A549 (cell line): ENCODE measurements at regions not wholly inside any gene's neighbourhood (a gene's known extent, or its start where the extent isn't known, plus 50 kb on each side); places are given as distances from the start of the nearest gene placed in this dataset.
A peak's percentile ranks its signal among the peaks of the same experiment; 100 is the strongest.

Source experiments
- ATAC-seq, 2 experiments: fragments of 200-7000 bp in 1 of 2; fragments of >200 bp in 1 of 2; cut with Nextera tagmentation in 1 of 2; cut with Tn5 transposase in 1 of 2; 3 replicates each; pipeline versions ENCODE4 v1.8.0 to v1.9.1; 2018 to 2020; ENCODE audit warnings: mild to moderate bottlenecking in 1 of 2, moderate library complexity in 1 of 2
- CTCF ChIA-PET: fragments of 300-600 bp; sonication (Branson Sonifier 250); formaldehyde crosslinking; extraction: SDS; loops from one replicate; lab custom pipeline; 2021; ENCODE audit warnings: antibody characterized with exemption, inconsistent platforms; lab: Yijun Ruan, JAX
- POLR2A ChIA-PET: fragments of 350-600 bp; formaldehyde crosslinking; extraction: SDS; loops from one replicate; lab custom pipeline; 2021; ENCODE audit warnings: antibody characterized with exemption, inconsistent platforms; lab: Yijun Ruan, JAX
- DNase-seq, 2 experiments: peaks; one replicate each; pipeline versions ENCODE4 v3.0.0 to v3.0.0-alpha.2; 2011 to 2016; ENCODE audit warnings: low read depth in 1 of 2, low spot score in 1 of 2
- FAIRE-seq: peaks from 2 replicates; lab custom pipeline; 2011; peaks lifted over from hg19 to GRCh38; lab: Jason Lieb, UNC
- H3K27ac ChIP-seq, 2 experiments: fragments of >200 bp; sonication (Bioruptor Twin); formaldehyde crosslinking; 3 replicates each; pipeline ENCODE4 v1.5.1; 2016 to 2017
- H3K4me1 ChIP-seq: fragments of >200 bp; sonication (Bioruptor Twin); formaldehyde crosslinking; 3 replicates; pipeline ENCODE4 v1.6.1; 2016
- H3K4me2 ChIP-seq: fragments of >200 bp; sonication (Bioruptor Twin); formaldehyde crosslinking; 3 replicates; pipeline ENCODE4 v1.6.1; 2016
- H3K4me3 ChIP-seq: fragments of >200 bp; sonication (Bioruptor Twin); formaldehyde crosslinking; 3 replicates; pipeline ENCODE4 v1.5.1; 2016
- H3K9me3 ChIP-seq: fragments of >200 bp; sonication (Bioruptor Twin); formaldehyde crosslinking; 3 replicates; pipeline ENCODE4 v1.6.1; 2016
- CBX8 ChIP-seq: fragments of 200-600 bp; sonication (generic); IDR thresholded peaks from 2 replicates; pipeline ENCODE4 v1.6.1; 2016
- CEBPB ChIP-seq, 2 experiments: fragments of >200 bp in 1 of 2; sonication (Bioruptor Twin) in 1 of 2; formaldehyde crosslinking in 1 of 2; IDR thresholded peaks; 2 replicates each; pipeline ENCODE4 v1.6.1; 2012 to 2016
- EHF ChIP-seq: fragments of 250-450 bp; sonication (Bioruptor Pico); IDR thresholded peaks from 2 replicates; pipeline ENCODE4 v1.5.0; 2020; ENCODE audit warnings: mild to moderate bottlenecking
- EHMT2 ChIP-seq: fragments of 200-600 bp; sonication (generic); IDR thresholded peaks from 2 replicates; pipeline ENCODE4 v1.6.1; 2016; ENCODE audit warnings: antibody characterized with exemption, low read depth, mild to moderate bottlenecking, moderate library complexity
- FOSB ChIP-seq: fragments of 250-450 bp; sonication (Bioruptor Pico); IDR thresholded peaks from 2 replicates; pipeline ENCODE4 v1.5.0; 2020; ENCODE audit warnings: mild to moderate bottlenecking, moderate library complexity
- GATA3 ChIP-seq: IDR thresholded peaks from 2 replicates; pipeline ENCODE4 v1.6.1; 2012; ENCODE audit warnings: borderline replicate concordance
- HDAC2 ChIP-seq: fragments of 200-600 bp; sonication (generic); IDR thresholded peaks from 2 replicates; pipeline ENCODE4 v1.6.1; 2016
- HOXA7 ChIP-seq: fragments of 250-450 bp; sonication (Bioruptor Pico); IDR thresholded peaks from 2 replicates; pipeline ENCODE4 v1.5.0; 2020; ENCODE audit warnings: mild to moderate bottlenecking, moderate library complexity
- HOXB5 ChIP-seq: fragments of 250-450 bp; sonication (Bioruptor Pico); IDR thresholded peaks from 2 replicates; pipeline ENCODE4 v1.5.0; 2020; ENCODE audit warnings: mild to moderate bottlenecking, moderate library complexity
- JUN ChIP-seq, 2 experiments: fragments of >200 bp; sonication (Bioruptor Twin); formaldehyde crosslinking; IDR thresholded peaks; 2 replicates in 1 of 2; 3 replicates in 1 of 2; pipeline ENCODE4 v1.6.1; 2016 to 2017
- KDM5A ChIP-seq: fragments of 200-600 bp; sonication (generic); IDR thresholded peaks from 2 replicates; pipeline ENCODE4 v1.6.1; 2016; ENCODE audit warnings: antibody characterized with exemption, mild to moderate bottlenecking
- MAFK ChIP-seq: fragments of 450-650 bp; IDR thresholded peaks from 2 replicates; pipeline ENCODE4 v1.6.1; 2014; ENCODE audit not compliant: partially characterized antibody
- MAZ ChIP-seq: fragments of 150-350 bp; IDR thresholded peaks from 2 replicates; pipeline ENCODE4 v1.6.1; 2014; ENCODE audit warnings: antibody characterized with exemption, low read depth, low read length, borderline replicate concordance
- PHF8 ChIP-seq: fragments of 200-600 bp; sonication (generic); IDR thresholded peaks from 2 replicates; pipeline ENCODE4 v1.6.1; 2016; ENCODE audit warnings: low read depth, mild to moderate bottlenecking, antibody characterized with exemption, moderate library complexity, borderline replicate concordance
- RAD21 ChIP-seq, 2 experiments: fragments of >200 bp in 1 of 2; sonication (Bioruptor Twin) in 1 of 2; formaldehyde crosslinking in 1 of 2; IDR thresholded peaks in 1 of 2; conservative IDR thresholded peaks in 1 of 2; 2 replicates in 1 of 2; 3 replicates in 1 of 2; pipeline ENCODE4 v1.6.1; 2012 to 2018; ENCODE audit warnings: inconsistent platforms in 1 of 2
- RCOR1 ChIP-seq: fragments of 150-350 bp; IDR thresholded peaks from 2 replicates; pipeline ENCODE4 v1.6.1; 2014; ENCODE audit warnings: antibody characterized with exemption, low read length, low read depth
- SMC3 ChIP-seq: fragments of >200 bp; sonication (Bioruptor Twin); formaldehyde crosslinking; IDR thresholded peaks from 3 replicates; pipeline ENCODE4 v1.6.1; 2018; ENCODE audit warnings: inconsistent platforms
- SREBF2 ChIP-seq: fragments of 450-650 bp; IDR thresholded peaks from 2 replicates; pipeline ENCODE4 v1.6.1; 2014; ENCODE audit warnings: mild to moderate bottlenecking, moderate library complexity
- TFCP2L1 ChIP-seq: fragments of 250-450 bp; sonication (Bioruptor Pico); IDR thresholded peaks from 2 replicates; pipeline ENCODE4 v1.5.0; 2021; ENCODE audit warnings: mild to moderate bottlenecking
- ZNF302 ChIP-seq: fragments of 250-450 bp; sonication (Bioruptor Pico); IDR thresholded peaks from 2 replicates; pipeline ENCODE4 v1.9.0; 2021; ENCODE audit warnings: inconsistent platforms, mild to moderate bottlenecking, moderate library complexity
- WGBS: methylation state at CpG from one replicate; pipeline ENCODE4 v1.1.6; 2017; ENCODE audit errors: missing lambda C conversion rate; 5-methylcytosine and 5-hydroxymethylcytosine counted together
- TF ChIP-seq, protein P1 (sequence below): fragments of >200 bp; sonication (Bioruptor Twin); formaldehyde crosslinking; IDR thresholded peaks from 3 replicates; pipeline ENCODE4 v1.5.1; 2016
- TF ChIP-seq, protein P2 (sequence below): IDR thresholded peaks from 2 replicates; pipeline ENCODE4 v1.6.1; 2012; ENCODE audit warnings: low read depth, borderline replicate concordance

DNA sequence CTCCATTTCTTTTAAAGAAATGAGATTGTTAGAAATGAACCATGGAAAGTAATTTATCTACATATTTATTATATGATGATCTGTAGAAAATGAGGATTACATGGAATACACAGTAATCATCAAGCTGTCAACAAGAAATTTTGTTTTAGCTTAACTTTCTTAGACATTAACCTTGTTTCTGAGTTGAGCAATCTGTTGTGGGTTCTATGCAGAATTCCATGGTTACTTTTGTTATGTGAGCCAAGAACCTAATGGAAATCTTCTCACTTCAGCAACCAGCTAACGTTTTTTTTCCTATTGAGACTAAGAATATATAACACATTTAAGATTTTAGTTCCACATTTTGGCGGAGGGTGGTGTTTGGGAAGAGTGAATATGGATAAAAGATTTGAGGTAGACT is 136.1 kb upstream of the SLC4A4 start (continued):
- no peak for TF ChIP-seq RAD21 (conservative IDR thresholded peaks at IDR 0.05 in 1 of 2, IDR thresholded peaks at IDR 0.05 in 1 of 2)

DNA sequence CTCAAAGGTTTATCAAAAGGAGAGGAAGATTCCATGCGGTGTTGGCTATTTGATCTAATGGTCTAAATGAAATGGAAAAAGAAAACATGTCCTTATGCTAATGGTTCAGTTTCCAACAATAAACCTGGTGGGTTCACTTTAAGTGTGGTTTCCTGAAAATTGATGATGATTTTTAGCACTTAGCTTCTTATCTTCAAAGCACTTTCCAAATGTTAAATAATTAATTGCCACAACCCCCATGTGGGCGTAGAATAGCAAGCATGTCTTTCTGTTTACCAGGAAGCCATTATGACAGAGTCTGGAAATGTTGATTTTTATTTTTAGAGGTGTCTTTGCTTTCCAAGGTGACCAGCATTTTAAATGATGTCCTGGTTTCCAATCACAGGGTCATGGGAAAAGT is 134.8 kb upstream of the SLC4A4 start:
- H3K4me3 ChIP-seq = no peak overlapping the region
- ChIA-PET CTCF (no interaction called here), POLR2A (no interaction called here)
- peaks cover 4% of the 10 kb centered on the region; the same call in 1 of the 3 replicates for H3K4me1 ChIP-seq
- H3K4me2 ChIP-seq = no peak overlapping the region
- no peaks in the 10 kb centered on the region for H3K9me3 ChIP-seq
- TF ChIP-seq EHMT2 (no peak), HOXA7 (CRISPR knock-in tag) (no peak), SREBF2 (no peak), TFCP2L1 (CRISPR knock-in tag) (no peak), ZNF302 (CRISPR knock-in tag) (no peak)
- H3K27ac ChIP-seq = no peak overlapping the region
- WGBS = 86% methylated on average over 2 of the region's 2 CpGs
- DNase-seq (no peak), ATAC-seq (no peak), FAIRE-seq (no peak)

DNA sequence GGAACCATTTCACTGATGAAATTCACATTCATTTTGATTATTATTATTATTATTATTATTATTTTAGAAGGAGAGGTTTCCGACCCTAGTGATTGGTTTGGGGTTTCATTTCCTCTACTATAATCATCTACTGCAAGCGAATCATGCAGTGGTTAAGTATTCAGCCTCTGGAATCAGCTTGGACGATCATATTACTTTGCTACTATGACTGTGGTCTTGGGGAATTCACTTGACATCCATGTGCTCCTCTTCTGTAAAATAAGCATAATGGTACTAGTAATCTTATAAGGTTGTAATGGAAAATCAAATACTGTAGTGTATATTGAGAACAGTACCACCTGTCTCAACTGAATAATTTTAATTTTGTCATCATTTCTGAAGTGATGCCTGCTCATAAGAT is 132.1 kb upstream of the SLC4A4 start:
- no peak for TF ChIP-seq GATA3
- TF ChIP-seq, protein P1, sequence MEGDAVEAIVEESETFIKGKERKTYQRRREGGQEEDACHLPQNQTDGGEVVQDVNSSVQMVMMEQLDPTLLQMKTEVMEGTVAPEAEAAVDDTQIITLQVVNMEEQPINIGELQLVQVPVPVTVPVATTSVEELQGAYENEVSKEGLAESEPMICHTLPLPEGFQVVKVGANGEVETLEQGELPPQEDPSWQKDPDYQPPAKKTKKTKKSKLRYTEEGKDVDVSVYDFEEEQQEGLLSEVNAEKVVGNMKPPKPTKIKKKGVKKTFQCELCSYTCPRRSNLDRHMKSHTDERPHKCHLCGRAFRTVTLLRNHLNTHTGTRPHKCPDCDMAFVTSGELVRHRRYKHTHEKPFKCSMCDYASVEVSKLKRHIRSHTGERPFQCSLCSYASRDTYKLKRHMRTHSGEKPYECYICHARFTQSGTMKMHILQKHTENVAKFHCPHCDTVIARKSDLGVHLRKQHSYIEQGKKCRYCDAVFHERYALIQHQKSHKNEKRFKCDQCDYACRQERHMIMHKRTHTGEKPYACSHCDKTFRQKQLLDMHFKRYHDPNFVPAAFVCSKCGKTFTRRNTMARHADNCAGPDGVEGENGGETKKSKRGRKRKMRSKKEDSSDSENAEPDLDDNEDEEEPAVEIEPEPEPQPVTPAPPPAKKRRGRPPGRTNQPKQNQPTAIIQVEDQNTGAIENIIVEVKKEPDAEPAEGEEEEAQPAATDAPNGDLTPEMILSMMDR = no peak
- no peak for TF ChIP-seq MAZ
- no peak for TF ChIP-seq CBX8
- no peak for TF ChIP-seq SMC3
- no peak for TF ChIP-seq RCOR1
- TF ChIP-seq KDM5A = no peak
- no peak for TF ChIP-seq FOSB (CRISPR knock-in tag)
- TF ChIP-seq HDAC2 = no peak
- TF ChIP-seq, protein P2, sequence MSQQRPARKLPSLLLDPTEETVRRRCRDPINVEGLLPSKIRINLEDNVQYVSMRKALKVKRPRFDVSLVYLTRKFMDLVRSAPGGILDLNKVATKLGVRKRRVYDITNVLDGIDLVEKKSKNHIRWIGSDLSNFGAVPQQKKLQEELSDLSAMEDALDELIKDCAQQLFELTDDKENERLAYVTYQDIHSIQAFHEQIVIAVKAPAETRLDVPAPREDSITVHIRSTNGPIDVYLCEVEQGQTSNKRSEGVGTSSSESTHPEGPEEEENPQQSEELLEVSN = no peak
- TF ChIP-seq JUN (IDR thresholded peaks at IDR 0.05) = no peak
- TF ChIP-seq HOXB5 (CRISPR knock-in tag) = no peak
- TF ChIP-seq MAFK = no peak
- no peak for TF ChIP-seq EHF (CRISPR knock-in tag)
- DNase-seq (no peak), ATAC-seq (no peak), FAIRE-seq (no peak)
- ChIA-PET POLR2A (no interaction called here), CTCF (no interaction called here)
- Histone ChIP-seq H3K4me3 (no peak overlapping the region), H3K9me3 (no peaks in the 10 kb centered on the region), H3K4me1 (peaks cover 9% of the 10 kb centered on the region; the same call in 1 of the 3 replicates), H3K27ac (no peak overlapping the region), H3K4me2 (no peak overlapping the region)
- 83% methylated on average over 3 of the region's 3 CpGs for WGBS

DNA sequence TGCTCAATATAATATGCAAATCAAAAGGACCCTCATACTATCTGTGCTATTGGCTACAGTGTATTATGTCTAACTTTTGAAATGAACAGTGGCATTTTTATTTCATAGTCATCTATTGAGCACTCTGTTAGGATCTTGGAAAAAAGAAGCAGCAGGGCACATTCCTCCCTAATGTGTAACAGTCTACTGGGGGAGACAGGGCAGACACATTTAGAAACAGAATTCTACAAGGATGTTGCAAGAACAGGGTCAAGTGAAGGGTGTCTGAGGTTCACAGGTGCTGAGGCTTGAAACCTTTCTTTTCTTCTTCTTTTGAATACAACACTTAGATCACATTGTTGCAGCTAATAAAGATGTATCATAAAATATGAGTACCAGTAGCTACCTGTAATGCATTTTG is 129.7 kb upstream of the SLC4A4 start:
- FAIRE-seq (no peak), ATAC-seq (peak; percentile 62 to 66)
- Histone ChIP-seq H3K9me3 (no peaks in the 10 kb centered on the region), H3K27ac (peak overlapping the region in 1 of 2 experiments; percentile 60; a peak in 2 of 6 replicates), H3K4me2 (peak overlapping the region; percentile 25; the same call in 2 of the 3 replicates)
- no peak for TF ChIP-seq PHF8
- TF ChIP-seq CEBPB (IDR thresholded peaks at IDR 0.05) = peak in 1 of 2 experiments; percentile 33; a peak in 1 of 4 replicates
- TF ChIP-seq, all 56 proteins: peak for 1
- peaks cover 9% of the 10 kb centered on the region; the same call in 1 of the 3 replicates for H3K4me1 ChIP-seq
- ChIA-PET POLR2A (no interaction called here), CTCF (interaction anchor here (1.2 kb wide), 1 partner anchor 21 kb away, joined by 5 read pairs; no protein-coding TSS in a partner anchor)
- peak; percentile 3 to 5 for DNase-seq
- H3K4me3 ChIP-seq = no peak overlapping the region
